ENCODE measurements at regions not wholly inside any gene's neighbourhood (a gene's known extent, or its start where the extent isn't known, plus 50 kb on each side); places are given as distances from the start of the nearest gene placed in this dataset.

- no peak overlapping the region for H3K27ac Mint-ChIP-seq
- H3K9me3 Mint-ChIP-seq = peaks cover 7 to 42% (median 14%) of the 10 kb centered on the region in 3 donors
- no peaks in the 10 kb centered on the region for H3K27me3 Mint-ChIP-seq
- no peaks in the 10 kb centered on the region for H3K4me1 Mint-ChIP-seq
- no peaks in the 10 kb centered on the region for H3K36me3 Mint-ChIP-seq
- no peak overlapping the region for H3K4me3 Mint-ChIP-seq
These were observed 591.2 kb upstream of the POU3F3 start for GRCh38 chr2:104262714-104263113.

- Mint-ChIP-seq H3K4me1 (no peaks in the 10 kb centered on the region), H3K27ac (no peak overlapping the region), H3K9me3 (peaks cover 2 to 4% (median 3%) of the 10 kb centered on the region in 3 donors), H3K36me3 (no peaks in the 10 kb centered on the region), H3K27me3 (no peaks in the 10 kb centered on the region), H3K4me3 (no peak overlapping the region)
These were observed 574.3 kb upstream of the POU3F3 start for GRCh38 chr2:104279646-104280045.

DNA sequence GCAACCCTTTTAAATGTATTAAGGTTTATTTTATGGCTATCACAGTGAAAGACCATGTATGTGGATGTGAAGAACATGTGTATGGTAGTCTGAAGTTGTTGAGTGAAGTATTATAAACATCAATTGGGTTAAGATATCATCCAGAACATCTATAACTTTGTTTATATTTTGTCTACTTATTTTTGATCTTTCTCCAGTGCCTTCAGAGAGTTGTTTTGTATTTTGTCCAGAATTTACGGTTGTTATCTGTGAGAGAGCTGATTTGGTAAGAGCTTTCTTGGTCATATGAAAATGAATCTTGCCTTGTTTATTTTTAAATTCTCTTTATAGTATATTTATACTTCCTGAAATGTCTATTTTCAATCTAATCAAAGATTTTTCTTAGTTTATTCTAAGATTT, 573.7 kb upstream of the POU3F3 start:
- H3K4me1 Mint-ChIP-seq = no peaks in the 10 kb centered on the region

DNA sequence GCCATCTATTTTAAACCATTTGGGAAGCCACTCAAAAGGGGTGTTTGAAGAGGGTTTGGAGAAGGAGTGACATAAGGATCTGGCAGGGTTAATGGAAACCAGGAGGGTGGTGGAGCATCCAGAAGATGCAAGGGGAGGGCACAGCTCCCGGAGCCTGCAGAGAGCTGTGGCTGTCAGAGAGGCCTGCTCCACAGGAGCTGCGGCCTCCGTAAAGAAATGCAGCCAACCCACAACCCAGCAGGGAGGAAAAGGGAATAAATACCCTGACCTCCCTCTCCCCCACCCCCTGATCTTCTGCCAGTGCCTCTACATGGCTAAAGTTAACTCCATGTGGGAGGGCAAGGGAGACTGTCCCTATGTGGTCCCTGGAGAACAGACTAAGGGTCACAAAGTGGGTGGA, 567.1 kb upstream of the POU3F3 start:
- no peak overlapping the region for H3K27ac Mint-ChIP-seq
- no peak overlapping the region for H3K4me3 Mint-ChIP-seq
- H3K9me3 Mint-ChIP-seq = peaks cover 0 to 4% (median 2%) of the 10 kb centered on the region in 3 donors
- H3K36me3 Mint-ChIP-seq = no peaks in the 10 kb centered on the region
- no peaks in the 10 kb centered on the region for H3K27me3 Mint-ChIP-seq
- no peaks in the 10 kb centered on the region for H3K4me1 Mint-ChIP-seq

More for the DNA sequence above, 573.7 kb upstream of the POU3F3 start:
- no peak overlapping the region for H3K27ac Mint-ChIP-seq
- H3K9me3 Mint-ChIP-seq = peaks cover 2 to 4% (median 3%) of the 10 kb centered on the region in 3 donors
- no peaks in the 10 kb centered on the region for H3K36me3 Mint-ChIP-seq
- H3K27me3 Mint-ChIP-seq = no peaks in the 10 kb centered on the region
- no peak overlapping the region for H3K4me3 Mint-ChIP-seq

DNA sequence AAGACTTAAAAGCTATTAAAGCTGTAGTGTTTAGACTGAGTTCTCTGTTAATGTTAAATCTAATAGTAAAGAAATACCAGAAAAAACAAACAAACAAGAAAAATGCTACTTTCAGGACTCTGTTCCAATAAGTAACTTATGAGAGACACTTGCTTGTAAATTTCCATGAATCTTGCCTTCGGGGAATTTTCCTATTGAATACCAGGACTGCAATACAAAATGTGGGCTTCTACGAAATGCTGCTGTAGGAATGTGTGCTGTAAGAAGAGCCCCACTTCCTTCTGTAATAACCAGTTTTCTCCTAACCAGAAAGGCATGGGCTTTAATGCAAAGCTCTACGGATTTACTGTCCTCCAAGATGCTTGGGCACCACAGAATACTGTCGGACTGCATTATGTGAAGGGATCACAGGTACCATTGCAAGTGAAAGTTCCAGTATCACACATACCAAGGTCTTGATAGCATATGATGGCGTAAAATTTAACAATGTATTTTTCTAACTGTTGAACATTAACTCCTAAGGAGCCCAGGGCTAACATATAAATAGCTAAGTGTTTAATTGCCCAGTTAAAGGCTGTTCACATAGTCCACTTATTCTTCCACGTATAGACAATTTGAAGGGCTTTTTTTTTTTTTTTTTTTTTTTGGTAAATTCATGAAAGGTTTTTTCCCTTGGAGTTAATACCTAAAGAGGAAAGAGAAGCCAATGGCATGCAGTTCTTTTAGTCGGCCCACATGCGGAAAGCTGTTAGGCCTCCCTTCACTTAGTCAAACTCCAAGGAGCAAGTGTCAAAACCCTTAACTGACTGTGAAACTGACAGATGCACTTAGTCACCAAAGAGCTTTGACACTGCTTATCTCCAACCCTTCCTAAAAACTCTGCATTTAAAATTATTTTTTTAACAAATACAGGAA, 564.0 kb upstream of the POU3F3 start:
- no peak overlapping the region for H3K4me3 Mint-ChIP-seq
- H3K9me3 Mint-ChIP-seq = peaks cover 0 to 4% (median 0%) of the 10 kb centered on the region in 3 donors
- no peaks in the 10 kb centered on the region for H3K36me3 Mint-ChIP-seq
- H3K4me1 Mint-ChIP-seq = no peaks in the 10 kb centered on the region
- no peak overlapping the region for H3K27ac Mint-ChIP-seq
- no peaks in the 10 kb centered on the region for H3K27me3 Mint-ChIP-seq

- Mint-ChIP-seq H3K27me3 (no peaks in the 10 kb centered on the region), H3K27ac (no peak overlapping the region), H3K4me1 (no peaks in the 10 kb centered on the region), H3K36me3 (no peaks in the 10 kb centered on the region), H3K4me3 (no peak overlapping the region), H3K9me3 (peaks cover 0 to 4% (median 2%) of the 10 kb centered on the region in 3 donors)
These were observed 563.4 kb upstream of the POU3F3 start for GRCh38 chr2:104290566-104290891.

- H3K9me3 Mint-ChIP-seq = peaks cover 4 to 6% (median 4%) of the 10 kb centered on the region in 3 donors
- H3K27me3 Mint-ChIP-seq = no peaks in the 10 kb centered on the region
- no peaks in the 10 kb centered on the region for H3K4me1 Mint-ChIP-seq
- no peak overlapping the region for H3K27ac Mint-ChIP-seq
- no peak overlapping the region for H3K4me3 Mint-ChIP-seq
- H3K36me3 Mint-ChIP-seq = peaks cover 2% of the 10 kb centered on the region
These were observed 541.2 kb upstream of the POU3F3 start for GRCh38 chr2:104312684-104313083.

GRCh38 chr2:104318001-104318665, 535.8 kb upstream of the POU3F3 start:
- no peaks in the 10 kb centered on the region for H3K27me3 Mint-ChIP-seq
- no peak overlapping the region for H3K4me3 Mint-ChIP-seq
- H3K4me1 Mint-ChIP-seq = no peaks in the 10 kb centered on the region
- H3K36me3 Mint-ChIP-seq = no peaks in the 10 kb centered on the region
- H3K9me3 Mint-ChIP-seq = peaks cover 0 to 2% (median 2%) of the 10 kb centered on the region in 3 donors
- H3K27ac Mint-ChIP-seq = no peak overlapping the region

- Mint-ChIP-seq H3K36me3 (peaks cover 2% of the 10 kb centered on the region), H3K9me3 (peaks cover 0 to 2% (median 0%) of the 10 kb centered on the region in 3 donors), H3K27ac (no peak overlapping the region), H3K4me1 (no peaks in the 10 kb centered on the region), H3K27me3 (no peaks in the 10 kb centered on the region), H3K4me3 (no peak overlapping the region)
These were observed 532.7 kb upstream of the POU3F3 start for GRCh38 chr2:104321116-104321795.

- Mint-ChIP-seq H3K9me3 (no peaks in the 10 kb centered on the region), H3K27me3 (no peaks in the 10 kb centered on the region), H3K27ac (no peak overlapping the region), H3K4me1 (no peaks in the 10 kb centered on the region), H3K36me3 (peaks cover 2% of the 10 kb centered on the region), H3K4me3 (no peak overlapping the region)
These were observed 532.0 kb upstream of the POU3F3 start for GRCh38 chr2:104321796-104322349.

- no peaks in the 10 kb centered on the region for H3K9me3 Mint-ChIP-seq
- no peak overlapping the region for H3K4me3 Mint-ChIP-seq
- no peak overlapping the region for H3K27ac Mint-ChIP-seq
- H3K4me1 Mint-ChIP-seq = no peaks in the 10 kb centered on the region
- no peaks in the 10 kb centered on the region for H3K27me3 Mint-ChIP-seq
- H3K36me3 Mint-ChIP-seq = peaks cover 1% of the 10 kb centered on the region
These were observed 521.2 kb upstream of the POU3F3 start for GRCh38 chr2:104332731-104333130.

DNA sequence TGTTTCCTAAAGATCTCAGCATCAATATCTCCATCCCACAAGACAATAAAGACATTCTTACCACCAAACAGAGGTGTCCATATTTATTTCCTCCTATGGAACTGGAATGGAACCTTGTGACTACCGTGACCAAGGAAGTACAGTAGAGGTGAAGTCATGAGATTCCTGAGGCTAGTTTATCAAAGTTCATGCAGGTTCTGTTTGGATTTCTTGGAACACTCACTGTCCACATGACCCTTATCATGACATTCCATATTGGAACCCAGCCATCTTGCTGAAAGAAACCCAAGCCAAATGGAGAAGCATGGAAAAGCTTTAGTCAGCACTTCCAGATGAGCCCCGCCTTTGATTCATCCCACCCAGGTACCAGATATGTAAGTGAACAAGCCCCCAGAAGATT, 516.0 kb upstream of the POU3F3 start:
- Mint-ChIP-seq H3K4me1 (no peaks in the 10 kb centered on the region), H3K36me3 (peaks cover 2% of the 10 kb centered on the region), H3K4me3 (no peak overlapping the region), H3K27ac (no peak overlapping the region), H3K27me3 (no peaks in the 10 kb centered on the region), H3K9me3 (no peaks in the 10 kb centered on the region)

GRCh38 chr2:104340162-104340561, 513.8 kb upstream of the POU3F3 start:
- Mint-ChIP-seq H3K9me3 (no peaks in the 10 kb centered on the region), H3K36me3 (peaks cover 2% of the 10 kb centered on the region), H3K4me3 (no peak overlapping the region), H3K27ac (no peak overlapping the region), H3K27me3 (no peaks in the 10 kb centered on the region), H3K4me1 (no peaks in the 10 kb centered on the region)

- H3K9me3 Mint-ChIP-seq = no peaks in the 10 kb centered on the region
- no peak overlapping the region for H3K27ac Mint-ChIP-seq
- H3K4me3 Mint-ChIP-seq = no peak overlapping the region
- no peaks in the 10 kb centered on the region for H3K27me3 Mint-ChIP-seq
- H3K36me3 Mint-ChIP-seq = peaks cover 2% of the 10 kb centered on the region
- H3K4me1 Mint-ChIP-seq = no peaks in the 10 kb centered on the region
These were observed 512.8 kb upstream of the POU3F3 start for GRCh38 chr2:104340879-104341828.

Measured in IgD-negative memory B cell (primary cell).